ENCODE measurements at regions not wholly inside any gene's neighbourhood (a gene's known extent, or its start where the extent isn't known, plus 50 kb on each side); places are given as distances from the start of the nearest gene placed in this dataset.
A peak's percentile ranks its signal among the peaks of the same experiment; 100 is the strongest.
"Not testable (repeated sequence)": the region's sequence is repeated elsewhere in the genome, so short reads cannot be mapped to it uniquely, and the experiment has no call there.

GRCh38 chr6:121925534-121926255, 473.8 kb upstream of the HSF2 start:
- DNase-seq (ENCODE audit: low spot score): no peak

- no peak for DNase-seq (ENCODE audit: low spot score)
Observed at GRCh38 chr6:121929301-121929700, 470.2 kb upstream of the HSF2 start.

- DNase-seq (ENCODE audit: low spot score): peak; percentile 64
Observed at GRCh38 chr6:121932076-121932991, 467.1 kb upstream of the HSF2 start.

GRCh38 chr6:121934451-121934850, 465.0 kb upstream of the HSF2 start:
- DNase-seq (ENCODE audit: low spot score): no peak

GRCh38 chr6:121940728-121941127, 458.7 kb upstream of the HSF2 start:
- no peak for DNase-seq (ENCODE audit: low spot score)

- DNase-seq (ENCODE audit: low spot score): no peak
Observed at GRCh38 chr6:121944354-121944753, 455.1 kb upstream of the HSF2 start.

GRCh38 chr6:121951123-121951522, 448.3 kb upstream of the HSF2 start:
- DNase-seq (ENCODE audit: low spot score): no peak

- no peak for DNase-seq (ENCODE audit: low spot score)
Observed at GRCh38 chr6:121951918-121952379, 447.5 kb upstream of the HSF2 start.

- DNase-seq (ENCODE audit: low spot score): not testable (repeated sequence)
Observed at GRCh38 chr6:121955401-121955800, 444.1 kb upstream of the HSF2 start.

- DNase-seq (ENCODE audit: low spot score): no peak
Observed at GRCh38 chr6:121956782-121957181, 442.7 kb upstream of the HSF2 start.

GRCh38 chr6:121959501-121959900, 440.0 kb upstream of the HSF2 start:
- no peak for DNase-seq (ENCODE audit: low spot score)

GRCh38 chr6:121961619-121962125, 437.8 kb upstream of the HSF2 start:
- no peak for DNase-seq (ENCODE audit: low spot score)

GRCh38 chr6:121963826-121964225, 435.6 kb upstream of the HSF2 start:
- DNase-seq (ENCODE audit: low spot score): no peak

GRCh38 chr6:121965739-121966138, 433.7 kb upstream of the HSF2 start:
- DNase-seq (ENCODE audit: low spot score): no peak

GRCh38 chr6:121967631-121968030, 431.8 kb upstream of the HSF2 start:
- no peak for DNase-seq (ENCODE audit: low spot score)

- DNase-seq (ENCODE audit: low spot score): no peak
Observed at GRCh38 chr6:121971931-121972335, 427.5 kb upstream of the HSF2 start.

- no peak for DNase-seq (ENCODE audit: low spot score)
Observed at GRCh38 chr6:121984956-121985355, 414.5 kb upstream of the HSF2 start.

- DNase-seq (ENCODE audit: low spot score): no peak
Observed at GRCh38 chr6:121993362-121993761, 406.1 kb upstream of the HSF2 start.

GRCh38 chr6:121994919-121995318, 404.5 kb upstream of the HSF2 start:
- no peak for DNase-seq (ENCODE audit: low spot score)

- DNase-seq (ENCODE audit: low spot score): no peak
Observed at GRCh38 chr6:121998631-121999030, 400.8 kb upstream of the HSF2 start.

- no peak for DNase-seq (ENCODE audit: low spot score)
Observed at GRCh38 chr6:121999456-122000065, 399.9 kb upstream of the HSF2 start.

- no peak for DNase-seq (ENCODE audit: low spot score)
Observed at GRCh38 chr6:122005661-122006060, 393.8 kb upstream of the HSF2 start.

GRCh38 chr6:122007339-122007738, 392.1 kb upstream of the HSF2 start:
- no peak for DNase-seq (ENCODE audit: low spot score)

Data from kidney capillary endothelial cell (primary cell).